ENCODE measurements at regions not wholly inside any gene's neighbourhood (a gene's known extent, or its start where the extent isn't known, plus 50 kb on each side); places are given as distances from the start of the nearest gene placed in this dataset.
A peak's percentile ranks its signal among the peaks of the same experiment; 100 is the strongest.

GRCh38 chr6:156045401-156046267 is 590.0 kb upstream of the NOX3 start:
- Mint-ChIP-seq H3K4me1 (ENCODE audit: low read depth) (no peaks in the 10 kb centered on the region), H3K4me3 (no peak overlapping the region), H3K27ac (no peak overlapping the region), H3K9me3 (peaks cover 17% of the 10 kb centered on the region), H3K36me3 (ENCODE audit: low read depth) (no peaks in the 10 kb centered on the region), H3K27me3 (no peaks in the 10 kb centered on the region)

GRCh38 chr6:156033598-156033997 is 578.0 kb upstream of the NOX3 start:
- Mint-ChIP-seq H3K4me3 (no peak overlapping the region), H3K36me3 (ENCODE audit: low read depth) (peaks cover 5% of the 10 kb centered on the region), H3K4me1 (ENCODE audit: low read depth) (peaks cover 12% of the 10 kb centered on the region), H3K9me3 (peaks cover 12% of the 10 kb centered on the region), H3K27me3 (no peaks in the 10 kb centered on the region), H3K27ac (no peak overlapping the region)

GRCh38 chr6:156031516-156031915 is 575.9 kb upstream of the NOX3 start:
- Mint-ChIP-seq H3K27me3 (no peaks in the 10 kb centered on the region), H3K27ac (no peak overlapping the region), H3K4me1 (ENCODE audit: low read depth) (peaks cover 23% of the 10 kb centered on the region), H3K36me3 (ENCODE audit: low read depth) (peaks cover 5% of the 10 kb centered on the region), H3K4me3 (no peak overlapping the region), H3K9me3 (peaks cover 12% of the 10 kb centered on the region)

- Mint-ChIP-seq H3K4me3 (no peak overlapping the region), H3K9me3 (peaks cover 20% of the 10 kb centered on the region), H3K27me3 (no peaks in the 10 kb centered on the region), H3K4me1 (ENCODE audit: low read depth) (peaks cover 23% of the 10 kb centered on the region), H3K27ac (no peak overlapping the region), H3K36me3 (ENCODE audit: low read depth) (peaks cover 5% of the 10 kb centered on the region)
Measured at GRCh38 chr6:156030053-156030452, 574.4 kb upstream of the NOX3 start.

- Mint-ChIP-seq H3K27ac (peak overlapping the region; percentile 92), H3K4me3 (no peak overlapping the region), H3K4me1 (ENCODE audit: low read depth) (peaks cover 23% of the 10 kb centered on the region), H3K27me3 (no peaks in the 10 kb centered on the region), H3K9me3 (peaks cover 24% of the 10 kb centered on the region), H3K36me3 (ENCODE audit: low read depth) (peaks cover 5% of the 10 kb centered on the region)
Measured at GRCh38 chr6:156029286-156029985, 573.8 kb upstream of the NOX3 start.

GRCh38 chr6:156028335-156029131 is 572.9 kb upstream of the NOX3 start:
- Mint-ChIP-seq H3K4me3 (peak overlapping the region; percentile 58), H3K4me1 (ENCODE audit: low read depth) (peaks cover 23% of the 10 kb centered on the region), H3K27ac (peak overlapping the region; percentile 92)

GRCh38 chr6:156027248-156027626 is 571.6 kb upstream of the NOX3 start:
- Mint-ChIP-seq H3K4me3 (no peak overlapping the region), H3K27ac (no peak overlapping the region), H3K27me3 (no peaks in the 10 kb centered on the region), H3K36me3 (ENCODE audit: low read depth) (no peaks in the 10 kb centered on the region), H3K4me1 (ENCODE audit: low read depth) (peaks cover 23% of the 10 kb centered on the region), H3K9me3 (peaks cover 28% of the 10 kb centered on the region)

More at GRCh38 chr6:156028335-156029131, 572.9 kb upstream of the NOX3 start:
- Mint-ChIP-seq H3K27me3 (no peaks in the 10 kb centered on the region), H3K9me3 (peaks cover 30% of the 10 kb centered on the region), H3K36me3 (ENCODE audit: low read depth) (peaks cover 5% of the 10 kb centered on the region)

- H3K27me3 Mint-ChIP-seq = no peaks in the 10 kb centered on the region
- peaks cover 23% of the 10 kb centered on the region for H3K4me1 Mint-ChIP-seq (ENCODE audit: low read depth)
- H3K36me3 Mint-ChIP-seq (ENCODE audit: low read depth) = no peaks in the 10 kb centered on the region
- H3K4me3 Mint-ChIP-seq = no peak overlapping the region
- peaks cover 25% of the 10 kb centered on the region for H3K9me3 Mint-ChIP-seq
- H3K27ac Mint-ChIP-seq = no peak overlapping the region
Measured at GRCh38 chr6:156026486-156027247, 571.0 kb upstream of the NOX3 start.

- no peaks in the 10 kb centered on the region for H3K36me3 Mint-ChIP-seq (ENCODE audit: low read depth)
- peaks cover 19% of the 10 kb centered on the region for H3K4me1 Mint-ChIP-seq (ENCODE audit: low read depth)
- H3K9me3 Mint-ChIP-seq = peaks cover 25% of the 10 kb centered on the region
- no peak overlapping the region for H3K4me3 Mint-ChIP-seq
- no peak overlapping the region for H3K27ac Mint-ChIP-seq
- H3K27me3 Mint-ChIP-seq = no peaks in the 10 kb centered on the region
Measured at GRCh38 chr6:156024339-156024738, 568.7 kb upstream of the NOX3 start.

- Mint-ChIP-seq H3K9me3 (peaks cover 25% of the 10 kb centered on the region), H3K4me1 (ENCODE audit: low read depth) (no peaks in the 10 kb centered on the region), H3K27me3 (no peaks in the 10 kb centered on the region), H3K4me3 (no peak overlapping the region), H3K27ac (no peak overlapping the region), H3K36me3 (ENCODE audit: low read depth) (no peaks in the 10 kb centered on the region)
Measured at GRCh38 chr6:156021746-156022396, 566.2 kb upstream of the NOX3 start.

GRCh38 chr6:156017838-156018237 is 562.2 kb upstream of the NOX3 start:
- no peak overlapping the region for H3K27ac Mint-ChIP-seq
- H3K4me1 Mint-ChIP-seq (ENCODE audit: low read depth) = peaks cover 19% of the 10 kb centered on the region
- peaks cover 4% of the 10 kb centered on the region for H3K27me3 Mint-ChIP-seq

GRCh38 chr6:156016186-156016976 is 560.7 kb upstream of the NOX3 start:
- H3K9me3 Mint-ChIP-seq = peaks cover 5% of the 10 kb centered on the region
- H3K27me3 Mint-ChIP-seq = peaks cover 4% of the 10 kb centered on the region
- no peak overlapping the region for H3K4me3 Mint-ChIP-seq
- H3K4me1 Mint-ChIP-seq (ENCODE audit: low read depth) = peaks cover 19% of the 10 kb centered on the region
- no peak overlapping the region for H3K27ac Mint-ChIP-seq
- no peaks in the 10 kb centered on the region for H3K36me3 Mint-ChIP-seq (ENCODE audit: low read depth)

More at GRCh38 chr6:156017838-156018237, 562.2 kb upstream of the NOX3 start:
- no peak overlapping the region for H3K4me3 Mint-ChIP-seq
- peaks cover 8% of the 10 kb centered on the region for H3K9me3 Mint-ChIP-seq
- no peaks in the 10 kb centered on the region for H3K36me3 Mint-ChIP-seq (ENCODE audit: low read depth)

GRCh38 chr6:156013155-156013554 is 557.5 kb upstream of the NOX3 start:
- peaks cover 4% of the 10 kb centered on the region for H3K27me3 Mint-ChIP-seq
- H3K36me3 Mint-ChIP-seq (ENCODE audit: low read depth) = no peaks in the 10 kb centered on the region
- no peak overlapping the region for H3K4me3 Mint-ChIP-seq
- peaks cover 9% of the 10 kb centered on the region for H3K9me3 Mint-ChIP-seq
- peaks cover 24% of the 10 kb centered on the region for H3K4me1 Mint-ChIP-seq (ENCODE audit: low read depth)
- H3K27ac Mint-ChIP-seq = no peak overlapping the region
